ENCODE measurements at regions not wholly inside any gene's neighbourhood (a gene's known extent, or its start where the extent isn't known, plus 50 kb on each side); places are given as distances from the start of the nearest gene placed in this dataset.
A peak's percentile ranks its signal among the peaks of the same experiment; 100 is the strongest.

DNA sequence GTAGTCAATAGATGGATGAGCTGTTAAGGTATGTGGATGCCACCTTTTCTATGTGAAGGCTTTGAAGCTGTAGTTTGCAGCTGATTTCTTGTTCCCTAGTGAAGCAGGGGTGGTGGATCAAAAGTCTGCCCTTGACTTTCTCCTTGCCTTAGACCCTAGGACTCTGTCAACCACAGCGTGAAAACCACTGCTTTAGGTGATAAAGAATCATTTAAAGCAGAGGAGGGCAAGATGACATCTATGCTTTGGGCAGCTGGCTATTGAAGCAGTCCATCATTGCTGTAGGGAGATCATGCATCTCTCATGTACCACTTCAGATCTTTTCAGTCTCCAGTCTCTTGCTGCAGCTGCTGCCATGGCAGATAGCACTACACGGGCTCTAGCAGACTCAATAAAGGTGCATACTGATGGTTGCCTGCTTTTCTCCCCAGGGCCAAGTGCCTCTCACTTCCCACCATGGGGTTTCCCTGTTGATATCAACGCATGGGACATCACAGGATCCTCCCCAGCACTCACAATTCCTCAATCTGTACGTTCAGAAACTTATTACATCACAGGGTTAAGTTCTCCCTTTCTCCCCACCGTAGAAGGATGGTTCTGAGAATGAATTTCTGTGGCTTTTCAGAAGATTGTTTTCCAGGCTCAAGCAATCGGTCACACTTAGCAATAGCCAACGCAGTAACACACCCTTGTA lies 122.0 kb upstream of the STMND1 start:
- Mint-ChIP-seq H3K9me3 (peaks cover 0 to 7% (median 4%) of the 10 kb centered on the region in 7 donors), H3K27ac (peak overlapping the region in 1 of 6 donors; percentile 5), H3K4me3 (no peak overlapping the region), H3K36me3 (no peaks in the 10 kb centered on the region), H3K4me1 (no peaks in the 10 kb centered on the region), H3K27me3 (peaks cover 11 to 45% (median 24%) of the 10 kb centered on the region in 3 donors)
- ATAC-seq (ENCODE audit: low read depth in 2 of 2) (no peak), DNase-seq (no peak)

DNA sequence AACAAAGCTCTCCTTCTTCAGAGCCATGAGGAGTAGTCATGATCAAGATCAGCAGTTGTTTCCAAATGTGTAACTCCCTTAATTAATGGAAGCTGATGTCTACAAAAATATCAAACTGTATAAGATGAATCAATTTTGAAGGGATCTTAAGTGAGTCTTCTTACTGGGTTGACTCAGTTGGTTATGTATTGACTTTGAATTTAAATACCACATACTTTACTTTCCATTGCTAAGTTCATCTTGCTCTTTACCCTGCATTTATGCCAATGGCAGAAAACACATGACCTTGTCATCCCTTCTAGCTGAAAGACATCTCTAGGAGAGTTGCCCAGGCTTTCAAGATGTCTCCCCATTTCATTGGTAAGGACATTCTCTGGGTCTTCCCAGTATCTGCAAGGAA lies 123.2 kb upstream of the STMND1 start:
- Mint-ChIP-seq H3K4me1 (no peaks in the 10 kb centered on the region), H3K36me3 (no peaks in the 10 kb centered on the region), H3K27me3 (peaks cover 11 to 44% (median 22%) of the 10 kb centered on the region in 3 donors), H3K9me3 (peaks cover 0 to 7% (median 4%) of the 10 kb centered on the region in 7 donors), H3K4me3 (no peak overlapping the region), H3K27ac (no peak overlapping the region)
- DNase-seq, result no peak
- ATAC-seq (ENCODE audit: low read depth in 2 of 2), result no peak

- Mint-ChIP-seq H3K27ac (no peak overlapping the region), H3K36me3 (no peaks in the 10 kb centered on the region), H3K4me3 (no peak overlapping the region), H3K27me3 (peaks cover 16 to 44% (median 22%) of the 10 kb centered on the region in 3 donors), H3K9me3 (peaks cover 0 to 7% (median 4%) of the 10 kb centered on the region in 7 donors), H3K4me1 (no peaks in the 10 kb centered on the region)
- no peak for ATAC-seq (ENCODE audit: low read depth in 2 of 2)
- no peak for DNase-seq
Measured at GRCh38 chr6:16976385-16977183, 125.3 kb upstream of the STMND1 start.

DNA sequence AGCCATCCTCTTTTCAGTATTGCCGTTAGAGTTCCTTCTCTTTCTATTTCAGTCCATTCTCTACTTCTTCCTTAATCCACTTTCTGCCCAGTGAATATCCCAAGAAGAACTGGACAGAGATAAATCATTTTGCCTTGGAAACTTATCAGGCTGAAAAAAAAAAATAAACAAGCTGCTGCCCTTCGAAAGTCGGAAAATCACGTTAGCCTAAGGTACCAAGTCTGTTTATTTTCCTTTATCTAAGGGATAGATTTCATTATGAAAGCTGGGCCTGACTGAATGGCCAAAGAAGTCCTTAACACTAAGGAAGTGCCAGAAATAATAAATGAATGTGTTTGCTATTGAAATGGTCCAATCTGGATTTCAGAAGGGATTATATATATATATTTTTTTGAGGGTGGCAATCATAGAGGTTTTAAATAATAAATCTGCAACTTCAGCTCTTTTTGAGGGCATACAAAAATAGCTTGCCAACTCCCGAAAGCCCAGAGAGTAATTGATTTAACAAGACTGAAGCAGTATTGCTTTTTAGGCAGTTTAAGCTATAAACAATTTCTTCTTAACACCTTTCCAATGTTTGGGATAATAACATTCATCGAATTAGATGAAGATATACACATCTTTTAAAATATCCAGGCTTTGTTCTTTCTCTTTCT lies 127.0 kb upstream of the STMND1 start:
- no peaks in the 10 kb centered on the region for H3K36me3 Mint-ChIP-seq
- H3K4me1 Mint-ChIP-seq, result no peaks in the 10 kb centered on the region
- ATAC-seq (ENCODE audit: low read depth in 2 of 2) (no peak), DNase-seq (no peak)
- no peak overlapping the region for H3K27ac Mint-ChIP-seq
- no peak overlapping the region for H3K4me3 Mint-ChIP-seq
- peaks cover 0 to 4% (median 3%) of the 10 kb centered on the region in 7 donors for H3K9me3 Mint-ChIP-seq
- H3K27me3 Mint-ChIP-seq, result peaks cover 15 to 38% (median 17%) of the 10 kb centered on the region in 3 donors

GRCh38 chr6:16974387-16974673 lies 127.5 kb upstream of the STMND1 start:
- no peaks in the 10 kb centered on the region for H3K4me1 Mint-ChIP-seq
- H3K27ac Mint-ChIP-seq, result no peak overlapping the region
- H3K9me3 Mint-ChIP-seq, result peaks cover 0 to 4% (median under 1%) of the 10 kb centered on the region in 7 donors
- no peak overlapping the region for H3K4me3 Mint-ChIP-seq
- H3K27me3 Mint-ChIP-seq, result peaks cover 14 to 38% (median 16%) of the 10 kb centered on the region in 3 donors
- DNase-seq (no peak), ATAC-seq (ENCODE audit: low read depth in 2 of 2) (no peak)
- H3K36me3 Mint-ChIP-seq, result no peaks in the 10 kb centered on the region

GRCh38 chr6:16973545-16974386 lies 128.1 kb upstream of the STMND1 start:
- no peak overlapping the region for H3K27ac Mint-ChIP-seq
- no peaks in the 10 kb centered on the region for H3K4me1 Mint-ChIP-seq
- H3K4me3 Mint-ChIP-seq, result no peak overlapping the region
- H3K36me3 Mint-ChIP-seq, result no peaks in the 10 kb centered on the region
- peaks cover 8 to 34% (median 16%) of the 10 kb centered on the region in 3 donors for H3K27me3 Mint-ChIP-seq
- no peak for ATAC-seq (ENCODE audit: low read depth in 2 of 2)
- peaks cover 0 to 4% (median 0%) of the 10 kb centered on the region in 7 donors for H3K9me3 Mint-ChIP-seq
- no peak for DNase-seq

DNA sequence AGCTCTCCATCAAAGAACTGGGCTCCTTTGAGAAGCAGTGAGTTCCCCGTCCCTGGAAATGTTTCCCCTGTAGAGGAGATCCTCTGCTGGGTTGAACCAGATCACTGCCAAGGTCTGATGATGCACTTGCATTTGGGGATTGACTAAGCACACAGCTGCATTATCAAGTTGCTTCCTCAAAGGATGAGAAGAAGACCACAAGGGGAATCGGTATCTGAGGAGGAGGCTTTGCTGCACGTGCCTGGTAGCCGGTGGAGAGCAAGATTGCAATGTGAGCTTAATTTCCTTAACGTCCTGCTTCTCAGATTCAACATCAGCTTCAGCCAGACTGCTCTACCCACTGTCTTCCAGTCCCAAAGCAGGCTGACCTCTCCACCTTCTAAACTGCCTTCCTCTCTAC lies 128.8 kb upstream of the STMND1 start:
- Mint-ChIP-seq H3K4me3 (no peak overlapping the region), H3K36me3 (no peaks in the 10 kb centered on the region), H3K9me3 (peaks cover 0 to 4% (median 0%) of the 10 kb centered on the region in 7 donors), H3K27ac (no peak overlapping the region), H3K4me1 (no peaks in the 10 kb centered on the region), H3K27me3 (peaks cover 7 to 33% (median 16%) of the 10 kb centered on the region in 3 donors)
- DNase-seq (no peak), ATAC-seq (ENCODE audit: low read depth in 2 of 2) (no peak)

DNA sequence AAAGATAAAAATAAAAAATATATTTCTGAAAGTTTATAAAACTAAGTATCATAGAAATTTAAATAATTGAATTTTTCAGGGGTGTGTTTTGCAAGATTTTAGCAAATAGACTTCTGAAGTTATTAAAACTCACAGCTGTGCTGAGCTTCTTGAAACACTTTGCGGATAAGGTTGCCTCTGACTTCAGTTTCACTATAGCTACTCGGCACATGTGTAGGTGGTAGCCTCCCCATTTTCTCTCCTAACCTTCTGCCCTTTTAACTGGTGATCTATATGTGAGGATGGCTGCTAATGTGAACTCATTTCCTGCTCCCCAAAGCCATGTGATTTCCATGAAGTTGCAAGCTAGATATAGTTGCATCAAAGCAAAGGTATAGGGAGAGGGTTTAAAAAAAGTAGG lies 129.3 kb upstream of the STMND1 start:
- Mint-ChIP-seq H3K4me1 (no peaks in the 10 kb centered on the region), H3K9me3 (peaks cover 0 to 4% (median 0%) of the 10 kb centered on the region in 7 donors), H3K27me3 (peaks cover 7 to 28% (median 16%) of the 10 kb centered on the region in 3 donors), H3K27ac (no peak overlapping the region), H3K4me3 (no peak overlapping the region), H3K36me3 (no peaks in the 10 kb centered on the region)
- ATAC-seq (ENCODE audit: low read depth in 2 of 2), result no peak
- DNase-seq, result no peak

DNA sequence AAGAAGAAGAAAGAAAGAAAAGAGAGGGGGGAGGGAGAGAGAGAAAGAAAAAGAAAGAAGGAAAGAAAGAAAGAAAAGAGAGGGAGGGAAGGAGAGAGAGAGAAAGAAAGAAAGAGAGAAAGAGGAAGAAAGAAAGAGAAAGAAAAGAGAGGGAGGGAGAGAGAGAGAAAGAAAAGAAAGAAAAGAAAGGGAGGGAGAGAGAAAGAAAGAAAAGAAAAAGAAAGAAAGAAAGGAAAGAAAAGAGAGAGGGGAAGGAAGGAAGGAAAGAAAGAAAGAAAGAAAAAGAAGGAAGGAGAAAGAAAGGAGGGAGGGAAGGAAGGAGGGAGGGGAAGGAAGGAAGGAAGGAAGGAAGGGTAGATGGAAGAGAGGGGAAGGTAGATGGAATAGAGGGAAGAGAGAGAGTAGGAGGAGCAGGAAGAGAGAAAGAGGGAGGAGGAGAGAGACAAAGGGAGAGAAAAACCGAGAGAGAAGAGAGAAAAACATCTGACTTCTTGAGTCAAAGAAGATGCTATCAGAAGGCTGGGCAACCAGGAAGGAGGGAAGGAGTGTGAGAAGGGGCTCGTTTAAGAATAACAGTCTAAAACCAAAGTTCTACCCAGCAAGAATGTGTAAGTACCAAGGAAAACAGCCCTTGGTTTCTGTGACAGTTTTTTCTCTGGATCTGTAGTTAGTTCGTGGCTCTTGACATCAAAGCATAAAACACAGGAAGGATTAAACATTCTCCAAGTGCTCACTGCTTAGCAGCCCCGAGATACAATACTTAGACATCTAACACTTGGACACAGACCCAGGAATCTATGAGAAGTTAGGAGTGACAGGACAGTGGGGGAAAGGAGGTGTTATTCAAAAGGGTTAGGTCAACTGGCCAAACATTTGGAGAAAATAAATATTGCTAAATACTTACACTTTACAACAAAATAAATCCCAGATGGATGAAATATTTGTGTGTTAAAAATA lies 131.9 kb upstream of the STMND1 start:
- Mint-ChIP-seq H3K27ac (no peak overlapping the region), H3K4me3 (no peak overlapping the region), H3K9me3 (peaks cover 0 to 2% (median 0%) of the 10 kb centered on the region in 7 donors), H3K36me3 (no peaks in the 10 kb centered on the region), H3K27me3 (peaks cover 11 to 25% (median 19%) of the 10 kb centered on the region in 3 donors), H3K4me1 (peaks cover 0 to under 1% (median under 1%) of the 10 kb centered on the region in 3 donors)
- DNase-seq (no peak), ATAC-seq (ENCODE audit: low read depth in 2 of 2) (no peak)

DNA sequence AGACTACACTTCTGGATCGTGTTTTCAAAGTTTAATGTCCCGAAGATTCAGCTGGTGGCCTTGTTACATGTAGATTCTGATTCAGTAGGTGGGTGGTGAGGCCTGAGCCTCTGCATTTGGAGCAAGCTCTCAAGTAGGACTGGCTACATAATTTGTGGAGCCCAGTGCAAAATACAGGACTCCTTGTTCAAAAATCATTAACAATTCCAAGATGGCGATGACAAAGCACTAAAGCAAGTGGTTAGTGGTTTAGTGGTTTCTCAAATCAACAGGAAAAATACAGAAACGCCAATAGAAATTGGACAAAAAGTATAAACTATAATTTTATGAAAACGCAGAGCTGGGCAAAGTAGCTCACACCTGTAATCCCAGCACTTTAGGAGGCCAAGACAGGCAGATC lies 133.7 kb upstream of the STMND1 start:
- no peaks in the 10 kb centered on the region for H3K36me3 Mint-ChIP-seq
- H3K4me1 Mint-ChIP-seq, result peaks cover 0 to 4% (median 3%) of the 10 kb centered on the region in 3 donors
- no peak overlapping the region for H3K4me3 Mint-ChIP-seq
- ATAC-seq (ENCODE audit: low read depth in 2 of 2), result no peak
- no peak for DNase-seq
- H3K9me3 Mint-ChIP-seq, result no peaks in the 10 kb centered on the region
- H3K27ac Mint-ChIP-seq, result no peak overlapping the region
- H3K27me3 Mint-ChIP-seq, result peaks cover 15 to 28% (median 23%) of the 10 kb centered on the region in 3 donors

GRCh38 chr6:16967470-16967817 lies 134.4 kb upstream of the STMND1 start:
- no peaks in the 10 kb centered on the region for H3K36me3 Mint-ChIP-seq
- peaks cover 0 to 4% (median 3%) of the 10 kb centered on the region in 3 donors for H3K4me1 Mint-ChIP-seq
- DNase-seq (no peak), ATAC-seq (ENCODE audit: low read depth in 2 of 2) (no peak)
- H3K9me3 Mint-ChIP-seq, result no peaks in the 10 kb centered on the region
- H3K27ac Mint-ChIP-seq, result no peak overlapping the region
- H3K27me3 Mint-ChIP-seq, result peaks cover 16 to 28% (median 23%) of the 10 kb centered on the region in 3 donors
- H3K4me3 Mint-ChIP-seq, result no peak overlapping the region

GRCh38 chr6:16966791-16967469 lies 134.9 kb upstream of the STMND1 start:
- Mint-ChIP-seq H3K36me3 (no peaks in the 10 kb centered on the region), H3K27ac (no peak overlapping the region), H3K27me3 (peaks cover 16 to 28% (median 23%) of the 10 kb centered on the region in 3 donors), H3K4me3 (no peak overlapping the region), H3K4me1 (peaks cover 0 to 4% (median 3%) of the 10 kb centered on the region in 3 donors), H3K9me3 (no peaks in the 10 kb centered on the region)
- no peak for ATAC-seq (ENCODE audit: low read depth in 2 of 2)
- DNase-seq, result no peak
